HEK293 (cell line): ENCODE measurements at regions not wholly inside any gene's neighbourhood (a gene's known extent, or its start where the extent isn't known, plus 50 kb on each side); places are given as distances from the start of the nearest gene placed in this dataset.

Experiments used
- CTCF ChIA-PET: fragments of 350-600 bp; formaldehyde crosslinking; extraction: SDS; loops from one replicate; lab custom pipeline; 2021; ENCODE audit warnings: antibody characterized with exemption; lab: Yijun Ruan, JAX
- POLR2A ChIA-PET: fragments of 300-600 bp; formaldehyde crosslinking; extraction: SDS; loops from one replicate; lab custom pipeline; 2020; ENCODE audit warnings: antibody characterized with exemption, inconsistent platforms; lab: Yijun Ruan, JAX
- H3K27ac ChIP-seq: fragments of 200-500 bp; sonication (Bioruptor generic); 2 replicates; pipeline ENCODE4 v1.5.1; 2014; ENCODE audit warnings: low read depth, low read length, control low read depth, inconsistent platforms; ENCODE audit errors: extremely low read depth
- H3K36me3 ChIP-seq, 2 experiments: fragments of 200-500 bp in 1 of 2; sonication (Bioruptor generic) in 1 of 2; 1 replicate in 1 of 2; 2 replicates in 1 of 2; pipeline ENCODE4 v1.5.1; 2014 to 2017; ENCODE audit warnings: inconsistent platforms in 2 of 2, low read length in 2 of 2; ENCODE audit not compliant: control insufficient read depth in 2 of 2, insufficient read depth in 1 of 2
- H3K4me1 ChIP-seq: fragments of 200-500 bp; sonication (Bioruptor generic); 2 replicates; pipeline ENCODE4 v1.5.1; 2014; ENCODE audit warnings: mild to moderate bottlenecking, low read length, inconsistent platforms; ENCODE audit not compliant: control insufficient read depth, insufficient read depth
- H3K4me3 ChIP-seq: 2 replicates; pipeline ENCODE4 v1.5.1; 2011; ENCODE audit warnings: low read depth, mild to moderate bottlenecking, control low read depth, low read length, moderate library complexity
- H3K9me3 ChIP-seq: fragments of 200-500 bp; sonication (Bioruptor generic); 2 replicates; pipeline ENCODE4 v1.5.1; 2014; ENCODE audit warnings: low read depth, low read length, inconsistent platforms; ENCODE audit not compliant: control insufficient read depth, insufficient read depth
- KLF7 ChIP-seq: fragments of 450-650 bp; formaldehyde crosslinking; IDR thresholded peaks from 2 replicates; pipeline ENCODE4 v1.5.1; 2016; ENCODE audit warnings: missing biosample characterization, missing genetic modification characterization, borderline replicate concordance
- SALL2 ChIP-seq: fragments of 450-650 bp; formaldehyde crosslinking; IDR thresholded peaks from 2 replicates; pipeline ENCODE4 v1.5.0; 2017; ENCODE audit warnings: missing biosample characterization, mild to moderate bottlenecking, missing genetic modification characterization, borderline replicate concordance
- SCRT2 ChIP-seq: fragments of 450-650 bp; formaldehyde crosslinking; IDR thresholded peaks from 2 replicates; pipeline ENCODE4 v1.5.1; 2016; ENCODE audit warnings: missing biosample characterization, missing genetic modification characterization
- SETDB1 ChIP-seq: IDR thresholded peaks from one replicate; pipeline ENCODE4 v1.6.1; 2017; ENCODE audit warnings: mild to moderate bottlenecking, low read length, moderate library complexity, mixed read lengths; ENCODE audit not compliant: insufficient read length
- TRIM28 ChIP-seq: IDR thresholded peaks from 2 replicates; pipeline ENCODE4 v1.6.1; 2011; ENCODE audit warnings: low read length, control low read depth, borderline replicate concordance
- ZNF114 ChIP-seq: fragments of 450-650 bp; formaldehyde crosslinking; IDR thresholded peaks from 2 replicates; pipeline ENCODE4 v1.5.0; 2017; ENCODE audit warnings: missing biosample characterization, missing genetic modification characterization
- ZNF146 ChIP-seq: fragments of 450-650 bp; formaldehyde crosslinking; IDR thresholded peaks from 2 replicates; pipeline ENCODE4 v1.5.1; 2016; ENCODE audit warnings: missing biosample characterization, missing genetic modification characterization
- ZNF155 ChIP-seq: fragments of 450-650 bp; formaldehyde crosslinking; IDR thresholded peaks from 2 replicates; pipeline ENCODE4 v1.5.1; 2016; ENCODE audit warnings: missing biosample characterization, missing genetic modification characterization
- ZNF175 ChIP-seq: fragments of 450-650 bp; formaldehyde crosslinking; IDR thresholded peaks from 2 replicates; pipeline ENCODE4 v1.5.1; 2016; ENCODE audit warnings: missing biosample characterization, missing genetic modification characterization
- ZNF19 ChIP-seq: fragments of 450-650 bp; formaldehyde crosslinking; IDR thresholded peaks from 2 replicates; pipeline ENCODE4; 2016; ENCODE audit warnings: missing biosample characterization, missing genetic modification characterization, low read depth
- ZNF214 ChIP-seq: fragments of 450-650 bp; formaldehyde crosslinking; IDR thresholded peaks from 2 replicates; pipeline ENCODE4 v1.5.1; 2017; ENCODE audit warnings: missing biosample characterization, mild to moderate bottlenecking, missing genetic modification characterization, borderline replicate concordance
- ZNF23 ChIP-seq: fragments of 450-650 bp; formaldehyde crosslinking; IDR thresholded peaks from 2 replicates; pipeline ENCODE4 v1.5.1; 2016; ENCODE audit warnings: missing biosample characterization, missing genetic modification characterization, borderline replicate concordance
- ZNF350 ChIP-seq: fragments of 450-650 bp; formaldehyde crosslinking; IDR thresholded peaks from 2 replicates; pipeline ENCODE4 v1.5.0; 2017; ENCODE audit warnings: missing biosample characterization, mild to moderate bottlenecking, missing genetic modification characterization
- ZNF544 ChIP-seq: fragments of 450-650 bp; formaldehyde crosslinking; IDR thresholded peaks from 2 replicates; pipeline ENCODE4 v1.5.0; 2017; ENCODE audit warnings: missing biosample characterization, missing genetic modification characterization
- ZNF843 ChIP-seq: fragments of 450-650 bp; formaldehyde crosslinking; IDR thresholded peaks from 2 replicates; pipeline ENCODE4 v1.5.1; 2016; ENCODE audit warnings: missing biosample characterization, missing genetic modification characterization
- ZSCAN18 ChIP-seq: fragments of 450-650 bp; formaldehyde crosslinking; IDR thresholded peaks from 2 replicates; pipeline ENCODE4 v1.5.1; 2016; ENCODE audit warnings: missing biosample characterization, missing genetic modification characterization
- TF ChIP-seq, protein P1 (sequence below): fragments of 450-650 bp; formaldehyde crosslinking; IDR thresholded peaks from 2 replicates; pipeline ENCODE4 v1.5.1; 2016; ENCODE audit warnings: missing biosample characterization, missing genetic modification characterization
- TF ChIP-seq, protein P2 (sequence below): fragments of 450-650 bp; formaldehyde crosslinking; optimal IDR thresholded peaks from 2 replicates; pipeline ENCODE3; 2016; ENCODE audit warnings: missing biosample characterization, mild to moderate bottlenecking, missing genetic modification characterization

GRCh38 chr11:81010631-81011030, 1569.8 kb upstream of the TENM4 start (continued):
- TF ChIP-seq ZNF155 (no peak), KLF7 (tag by site-specific recombination) (no peak), ZNF544 (tag by site-specific recombination) (no peak), TRIM28 (no peak), ZSCAN18 (tag by site-specific recombination) (no peak), ZNF114 (no peak), SCRT2 (tag by site-specific recombination) (no peak), ZNF23 (tag by site-specific recombination) (no peak), ZNF843 (tag by site-specific recombination) (no peak), SALL2 (tag by site-specific recombination) (no peak), SETDB1 (no peak)
- TF ChIP-seq, protein P1, sequence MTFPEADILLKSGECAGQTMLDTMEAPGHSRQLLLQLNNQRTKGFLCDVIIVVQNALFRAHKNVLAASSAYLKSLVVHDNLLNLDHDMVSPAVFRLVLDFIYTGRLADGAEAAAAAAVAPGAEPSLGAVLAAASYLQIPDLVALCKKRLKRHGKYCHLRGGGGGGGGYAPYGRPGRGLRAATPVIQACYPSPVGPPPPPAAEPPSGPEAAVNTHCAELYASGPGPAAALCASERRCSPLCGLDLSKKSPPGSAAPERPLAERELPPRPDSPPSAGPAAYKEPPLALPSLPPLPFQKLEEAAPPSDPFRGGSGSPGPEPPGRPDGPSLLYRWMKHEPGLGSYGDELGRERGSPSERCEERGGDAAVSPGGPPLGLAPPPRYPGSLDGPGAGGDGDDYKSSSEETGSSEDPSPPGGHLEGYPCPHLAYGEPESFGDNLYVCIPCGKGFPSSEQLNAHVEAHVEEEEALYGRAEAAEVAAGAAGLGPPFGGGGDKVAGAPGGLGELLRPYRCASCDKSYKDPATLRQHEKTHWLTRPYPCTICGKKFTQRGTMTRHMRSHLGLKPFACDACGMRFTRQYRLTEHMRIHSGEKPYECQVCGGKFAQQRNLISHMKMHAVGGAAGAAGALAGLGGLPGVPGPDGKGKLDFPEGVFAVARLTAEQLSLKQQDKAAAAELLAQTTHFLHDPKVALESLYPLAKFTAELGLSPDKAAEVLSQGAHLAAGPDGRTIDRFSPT (tag by site-specific recombination) = no peak

DNA sequence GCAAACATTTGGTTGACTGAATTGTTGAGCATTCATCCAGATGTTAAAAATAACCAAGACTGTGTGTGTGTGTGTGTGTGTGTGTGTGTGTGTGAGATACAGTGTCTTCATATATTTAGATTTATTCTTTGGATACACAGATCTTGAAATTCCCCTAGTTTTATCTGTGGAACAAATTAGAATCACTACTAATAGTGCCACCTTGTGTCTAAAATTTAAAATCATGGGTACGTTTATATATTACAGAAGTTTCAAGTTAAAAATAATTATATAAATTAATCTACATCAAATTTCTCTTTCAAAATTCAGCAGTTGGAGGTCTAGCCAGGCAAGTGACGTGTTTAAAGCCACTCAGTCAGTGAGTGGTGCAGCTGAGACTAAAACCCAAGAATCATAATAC, 1566.2 kb upstream of the TENM4 start:
- no peak for TF ChIP-seq ZNF19 (tag by site-specific recombination)
- TF ChIP-seq ZNF214 (tag by site-specific recombination) = no peak
- no peak for TF ChIP-seq ZNF175 (tag by site-specific recombination)
- TF ChIP-seq, protein P2, sequence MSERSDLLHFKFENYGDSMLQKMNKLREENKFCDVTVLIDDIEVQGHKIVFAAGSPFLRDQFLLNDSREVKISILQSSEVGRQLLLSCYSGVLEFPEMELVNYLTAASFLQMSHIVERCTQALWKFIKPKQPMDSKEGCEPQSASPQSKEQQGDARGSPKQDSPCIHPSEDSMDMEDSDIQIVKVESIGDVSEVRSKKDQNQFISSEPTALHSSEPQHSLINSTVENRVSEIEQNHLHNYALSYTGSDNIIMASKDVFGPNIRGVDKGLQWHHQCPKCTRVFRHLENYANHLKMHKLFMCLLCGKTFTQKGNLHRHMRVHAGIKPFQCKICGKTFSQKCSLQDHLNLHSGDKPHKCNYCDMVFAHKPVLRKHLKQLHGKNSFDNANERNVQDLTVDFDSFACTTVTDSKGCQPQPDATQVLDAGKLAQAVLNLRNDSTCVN = no peak
- TF ChIP-seq ZNF146 (tag by site-specific recombination) = no peak
- ChIA-PET CTCF (no interaction called here), POLR2A (no interaction called here)
- Histone ChIP-seq H3K4me3 (no peak overlapping the region), H3K27ac (no peak overlapping the region), H3K4me1 (no peaks in the 10 kb centered on the region), H3K9me3 (no peaks in the 10 kb centered on the region), H3K36me3 (no peaks in the 10 kb centered on the region)

GRCh38 chr11:81005595-81005994, 1564.8 kb upstream of the TENM4 start:
- Histone ChIP-seq H3K27ac (no peak overlapping the region), H3K36me3 (no peaks in the 10 kb centered on the region), H3K9me3 (no peaks in the 10 kb centered on the region), H3K4me3 (no peak overlapping the region), H3K4me1 (no peaks in the 10 kb centered on the region)
- TF ChIP-seq ZNF350 (tag by site-specific recombination) (no peak), SETDB1 (peak; percentile 79)
- CTCF ChIA-PET = no interaction called here
- POLR2A ChIA-PET = no interaction called here
